HG03060 (cell line): ENCODE measurements at regions not wholly inside any gene's neighbourhood (a gene's known extent, or its start where the extent isn't known, plus 50 kb on each side); places are given as distances from the start of the nearest gene placed in this dataset.

Source experiments
- ATAC-seq: cut with Tn5 transposase; IDR thresholded peaks from one replicate; pipeline ENCODE4 v1.9.1; 2021; ENCODE audit warnings: low read depth, moderate number of reproducible peaks; ENCODE audit not compliant: unreplicated experiment

DNA sequence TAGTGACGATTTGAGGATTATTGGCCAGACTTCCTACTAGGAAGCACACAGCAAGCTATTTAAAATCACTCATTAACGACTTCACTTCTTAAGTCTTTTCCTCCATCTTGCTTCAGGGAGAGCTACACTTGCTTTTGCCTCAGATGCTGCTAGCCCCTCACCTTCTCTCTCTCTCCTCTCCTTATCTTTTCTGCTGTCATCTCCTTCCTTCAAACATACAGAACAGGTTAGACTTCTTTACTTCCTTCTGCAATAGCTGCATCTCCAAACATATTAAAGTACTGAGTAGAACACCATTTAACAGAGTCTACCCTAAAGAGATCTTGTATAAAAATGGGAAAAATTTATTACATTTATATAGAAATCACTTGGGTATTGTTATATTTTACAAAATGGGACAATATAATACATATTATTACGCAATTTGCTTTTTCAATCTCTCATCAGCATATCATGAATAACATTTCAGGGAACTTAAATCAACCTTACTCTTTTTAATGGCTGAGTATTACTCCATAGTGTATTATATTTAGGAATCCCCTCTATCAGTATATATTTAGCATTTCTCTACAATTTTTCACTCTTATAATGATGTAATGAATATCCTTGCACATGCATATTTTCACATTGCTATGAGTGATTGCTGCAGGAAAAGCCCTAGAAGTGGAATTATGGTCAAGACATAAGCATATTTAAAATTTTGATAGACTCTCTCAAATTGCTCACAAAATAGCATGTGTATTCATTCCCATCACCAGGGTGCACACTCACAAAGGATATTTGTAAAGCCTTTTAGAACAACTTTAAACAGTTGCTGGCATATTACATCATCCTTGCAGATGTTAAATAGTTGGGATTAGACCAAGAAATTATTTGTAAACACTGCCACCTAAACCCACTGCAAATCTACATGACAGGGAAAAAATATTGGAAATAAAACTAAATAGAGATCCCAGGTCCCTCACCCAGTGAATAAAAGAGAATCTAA lies 164.5 kb upstream of the NFIB start:
- ATAC-seq = no peak

DNA sequence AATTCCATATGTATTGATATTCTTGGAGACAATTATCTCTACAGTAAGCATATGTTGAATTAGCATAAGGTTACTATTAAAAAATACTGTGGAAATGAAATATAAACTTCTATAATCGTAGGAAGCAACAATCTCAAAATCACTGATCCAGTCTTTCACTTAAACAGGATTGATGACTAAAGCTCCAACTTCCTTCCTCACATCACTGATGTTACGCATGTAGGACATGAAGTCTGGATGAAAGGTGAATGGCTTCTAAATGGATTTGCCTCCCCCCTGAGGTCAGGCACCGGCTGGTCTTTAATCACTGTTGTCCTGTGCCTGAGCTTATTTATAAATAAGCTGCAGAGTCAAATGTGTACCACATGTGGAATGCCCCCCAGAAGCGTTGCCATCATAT lies 157.1 kb upstream of the NFIB start:
- ATAC-seq = no peak

DNA sequence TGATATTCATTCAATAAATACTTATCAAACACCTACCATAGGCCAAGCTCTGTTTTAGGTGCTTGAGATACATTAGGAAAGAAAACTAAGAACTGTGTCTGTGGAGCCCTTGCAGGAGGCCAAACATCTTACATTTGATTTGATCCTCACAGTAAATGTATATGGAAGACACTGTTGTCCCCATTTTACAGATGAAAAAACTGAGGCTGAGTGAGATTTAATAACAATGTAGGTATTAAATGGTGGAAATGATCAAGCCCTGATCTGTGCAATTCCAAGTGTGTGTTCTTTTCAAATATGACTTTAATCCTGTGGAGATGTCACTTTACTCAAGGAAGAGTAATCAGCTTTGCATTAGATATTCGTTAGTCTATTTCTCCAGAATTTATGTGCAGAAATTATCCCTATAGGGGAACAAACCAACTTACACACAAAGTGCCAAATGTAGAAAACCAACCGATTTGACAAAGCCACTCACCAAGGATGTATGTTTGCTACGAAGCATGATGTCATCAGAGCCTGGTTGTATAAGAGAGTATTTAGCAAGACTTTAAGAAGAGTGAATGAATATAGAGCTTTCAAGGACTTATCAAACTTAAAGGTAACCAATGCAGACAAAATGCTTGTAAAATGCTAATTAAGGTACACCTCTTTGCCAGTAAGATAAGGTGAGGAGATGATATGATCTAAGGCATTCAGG lies 153.9 kb upstream of the NFIB start:
- ATAC-seq = no peak

DNA sequence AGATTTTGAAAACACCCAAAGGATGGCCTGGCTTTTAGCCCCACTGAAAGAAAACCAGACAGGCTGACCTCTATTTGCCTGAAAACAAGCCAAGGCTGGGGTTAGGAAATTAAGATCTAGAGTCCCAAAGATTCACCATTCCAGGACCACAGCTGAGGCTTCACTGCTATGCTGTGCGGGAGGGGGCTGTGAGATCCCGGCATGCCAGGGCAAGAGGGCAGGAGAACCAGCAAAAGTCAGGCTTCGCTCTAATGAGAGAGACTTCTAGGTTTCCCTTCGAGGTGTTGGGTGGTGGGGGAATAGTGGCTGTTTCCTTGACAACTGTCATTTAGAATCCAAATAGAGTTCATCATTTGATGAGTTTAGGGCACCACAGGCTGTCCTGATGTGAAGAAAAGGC lies 152.9 kb upstream of the NFIB start:
- ATAC-seq = no peak

DNA sequence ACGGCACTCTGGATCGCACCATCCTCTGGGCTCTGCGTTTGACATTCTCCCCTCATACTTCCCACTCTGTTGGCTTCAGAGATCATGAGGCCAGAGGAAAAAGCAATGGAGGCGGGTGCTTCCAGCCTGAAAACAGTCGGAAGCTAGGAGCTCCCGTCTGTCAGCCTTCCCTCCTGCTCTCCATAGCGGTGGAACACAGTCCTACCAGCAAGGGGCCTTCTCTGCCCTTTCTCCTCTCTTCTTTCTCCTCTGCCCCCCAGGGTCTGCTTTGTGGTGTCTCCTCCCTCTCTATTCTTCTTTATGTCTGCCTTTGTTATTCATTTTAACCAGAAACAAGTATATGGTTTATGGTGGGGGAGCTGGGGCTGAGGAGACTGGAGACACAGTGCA lies 152.5 kb upstream of the NFIB start:
- no peak for ATAC-seq

DNA sequence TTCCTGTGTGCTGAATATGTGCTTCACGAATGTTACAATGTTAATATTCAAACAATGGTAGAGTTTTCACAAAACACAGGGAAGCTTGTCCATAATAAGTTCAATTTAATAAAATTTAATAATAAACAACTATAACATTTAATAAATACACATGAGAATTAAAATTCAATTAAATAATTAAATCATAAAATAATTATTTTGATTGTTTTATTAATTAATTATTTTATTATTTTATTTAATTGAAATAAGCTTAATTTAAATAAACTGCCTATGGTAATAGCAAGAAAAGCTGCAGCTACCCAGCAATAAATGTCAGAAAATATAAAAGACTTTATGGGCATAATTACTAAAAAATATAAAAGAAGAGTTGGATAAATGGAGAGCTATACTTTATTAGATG lies 149.0 kb upstream of the NFIB start:
- no peak for ATAC-seq

DNA sequence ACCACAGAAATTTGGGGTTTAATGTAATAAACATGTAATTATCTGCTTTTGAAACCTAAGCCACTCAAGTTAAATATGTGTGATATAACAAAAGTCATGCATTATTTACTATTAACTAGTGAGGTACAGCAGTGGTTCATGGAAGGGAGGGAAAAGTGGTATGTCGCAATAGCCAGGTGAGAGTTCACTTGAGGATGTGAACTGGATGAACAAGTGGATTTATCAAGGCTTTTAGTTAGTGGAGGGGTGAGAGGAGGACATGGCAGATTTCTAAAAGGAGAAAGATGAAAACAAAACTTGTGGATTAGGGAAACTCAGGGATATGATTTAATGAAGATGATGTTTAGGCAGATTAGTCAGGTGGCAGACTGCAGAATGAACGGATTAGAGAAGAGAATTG lies 141.3 kb upstream of the NFIB start:
- ATAC-seq = no peak

DNA sequence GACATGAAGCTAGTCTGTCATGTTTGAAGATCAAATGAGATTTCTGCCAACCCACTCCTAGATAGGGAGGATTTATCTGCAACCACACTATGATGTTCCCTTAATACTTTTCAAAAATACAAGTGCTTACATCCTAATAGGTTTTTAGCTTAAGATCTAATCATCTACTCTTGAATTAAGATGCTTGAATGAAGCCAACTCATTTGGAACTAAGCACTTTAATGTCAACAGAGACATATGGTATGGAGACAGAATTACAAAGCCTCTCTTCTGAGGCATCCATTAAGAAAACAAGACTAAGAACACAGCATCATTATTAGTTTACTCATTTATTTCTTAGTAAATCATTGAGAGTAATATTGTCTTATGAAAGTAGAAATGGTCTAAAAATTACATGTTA lies 139.3 kb upstream of the NFIB start:
- ATAC-seq = no peak

DNA sequence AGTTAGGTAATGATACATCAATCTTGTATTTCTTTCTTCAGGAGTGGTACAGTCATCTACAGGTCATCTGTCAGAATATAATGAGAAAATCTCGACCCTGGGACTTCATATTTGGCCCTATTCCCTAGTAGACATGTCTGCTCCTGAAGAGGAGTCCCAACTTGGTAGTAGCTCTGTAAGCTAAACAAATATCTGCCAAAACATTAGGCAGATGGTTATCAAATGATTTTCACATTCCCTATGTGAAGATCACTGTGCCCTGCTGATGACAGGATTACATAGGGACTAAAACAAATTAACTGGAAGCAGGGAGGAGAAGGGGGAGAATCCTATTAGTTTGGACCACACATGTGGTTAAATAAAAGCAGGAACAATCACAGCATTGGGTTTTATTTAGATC lies 138.6 kb upstream of the NFIB start:
- no peak for ATAC-seq

DNA sequence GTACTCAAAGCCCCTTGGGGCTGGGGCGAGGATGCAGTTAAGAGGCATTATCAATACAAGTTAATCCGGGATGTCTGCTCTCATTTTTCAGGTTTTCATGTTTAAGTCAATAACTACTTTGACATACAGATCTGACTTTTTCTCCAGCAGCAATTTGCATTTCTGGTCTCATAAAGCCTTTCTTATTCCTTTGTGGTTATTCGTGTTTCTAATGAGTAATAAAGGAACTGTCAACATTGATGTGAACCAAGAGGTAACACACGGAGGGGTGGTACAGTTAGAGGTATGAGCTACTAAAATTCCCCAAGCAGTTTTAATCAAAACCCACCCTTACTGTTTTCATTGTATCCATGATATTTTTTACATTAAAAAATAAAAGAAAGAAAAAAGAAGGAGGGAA lies 138.0 kb upstream of the NFIB start:
- peak; percentile 92 for ATAC-seq

DNA sequence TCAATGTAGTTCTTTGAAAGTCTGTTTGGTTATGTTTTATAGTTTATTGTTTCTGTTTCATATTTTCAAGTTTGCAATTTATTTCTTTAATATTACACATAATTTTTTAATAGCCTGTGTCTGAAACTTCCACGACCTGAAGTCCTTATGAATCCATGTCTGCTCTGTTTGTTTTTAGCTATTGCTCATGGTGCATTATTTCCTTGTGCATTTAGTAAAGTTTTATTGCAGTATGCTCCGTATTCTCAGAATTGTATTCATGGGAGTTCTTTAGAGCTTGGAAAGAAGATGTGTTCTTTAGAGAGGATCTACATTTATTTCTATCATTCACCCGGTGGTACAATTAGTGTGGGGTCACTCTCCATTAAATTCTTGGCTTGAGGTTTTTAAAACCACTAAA lies 133.2 kb upstream of the NFIB start:
- ATAC-seq = no peak

DNA sequence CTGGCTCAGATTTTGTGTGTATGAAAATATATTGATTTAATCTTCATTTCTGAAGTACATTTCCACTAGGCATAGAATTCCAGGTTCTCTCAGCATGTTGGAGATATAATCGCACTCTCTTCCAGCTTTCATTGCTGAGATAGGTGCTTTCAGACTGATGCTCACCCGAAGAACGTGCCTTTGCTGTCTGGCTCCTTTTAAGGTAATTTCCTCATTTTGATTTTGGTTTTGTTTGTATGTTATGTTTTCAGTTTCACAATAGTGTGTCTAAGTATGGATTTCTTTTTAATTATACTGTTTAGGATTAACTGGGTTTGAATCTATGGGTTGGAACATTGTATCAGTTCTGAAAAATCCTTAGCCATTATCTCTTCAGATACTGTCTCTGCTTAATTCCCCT lies 132.0 kb upstream of the NFIB start:
- ATAC-seq = no peak

DNA sequence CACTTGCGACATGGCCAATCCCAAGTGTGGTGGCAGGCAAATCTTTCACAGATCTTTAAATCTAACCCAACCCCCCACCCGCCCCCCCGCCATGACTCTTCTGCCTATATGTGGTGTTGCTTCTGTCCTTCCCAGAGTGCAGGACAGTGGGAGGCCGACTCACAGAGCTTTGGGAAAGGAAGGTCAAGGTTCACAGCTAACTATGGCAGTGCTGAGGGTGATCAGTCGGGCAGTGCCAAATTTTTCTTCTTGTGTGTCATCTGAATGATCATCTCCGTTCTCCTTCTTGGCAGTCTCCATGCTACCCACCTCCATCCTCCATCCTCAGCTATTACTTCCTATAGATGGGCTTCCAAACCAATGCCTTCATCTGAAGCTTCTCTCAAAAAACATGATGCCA lies 129.0 kb upstream of the NFIB start:
- no peak for ATAC-seq

DNA sequence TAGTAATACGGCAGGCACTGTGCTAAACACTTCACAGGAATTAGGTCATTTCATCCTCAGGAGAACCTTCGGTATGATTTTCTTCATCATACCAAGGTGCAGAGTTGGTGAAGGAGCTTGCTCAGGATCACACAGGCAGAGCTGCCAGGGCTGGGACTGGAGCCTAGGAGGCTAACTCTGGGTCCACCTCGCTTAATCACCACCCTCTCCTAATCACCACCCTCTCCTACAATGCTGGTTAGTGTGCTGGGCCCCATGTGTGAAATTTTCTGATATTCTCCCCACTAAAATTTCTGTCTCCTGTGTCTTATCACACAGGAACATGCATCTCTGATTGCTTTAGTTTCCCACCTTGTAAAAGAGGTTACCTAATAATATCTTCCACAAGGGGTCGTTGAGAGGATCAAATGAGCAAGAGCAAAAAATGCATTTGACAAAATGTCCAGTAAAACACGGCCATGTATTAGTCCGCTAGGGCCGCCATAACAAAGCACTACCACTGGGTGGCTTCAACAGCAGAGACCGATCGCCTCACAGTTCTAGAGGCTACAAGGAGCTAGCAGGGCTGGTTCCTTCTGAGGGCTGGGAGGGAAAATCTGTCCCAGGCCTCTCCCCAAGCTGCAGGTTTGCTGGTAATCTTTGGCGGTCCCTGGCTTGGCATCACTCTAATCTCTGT lies 128.2 kb upstream of the NFIB start:
- no peak for ATAC-seq

DNA sequence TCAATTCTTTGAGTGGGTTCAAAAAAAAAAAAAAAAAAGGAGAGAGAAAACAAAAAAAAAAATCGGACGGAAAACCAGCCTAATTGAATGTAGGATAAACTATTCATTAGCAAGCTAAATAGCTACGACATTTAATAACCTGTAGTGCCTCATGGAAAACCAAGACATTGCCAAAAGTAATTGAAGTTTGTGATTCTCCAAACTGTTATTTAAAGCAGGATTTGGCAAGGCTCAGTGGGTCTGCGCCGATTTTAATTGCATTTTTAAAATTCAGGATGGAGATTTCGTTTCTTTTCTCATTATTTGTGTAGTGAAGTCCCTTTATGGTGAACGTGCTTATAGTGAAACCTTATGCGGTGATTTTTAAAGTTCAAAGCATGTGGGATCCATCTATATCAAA lies 127.2 kb upstream of the NFIB start:
- no peak for ATAC-seq

DNA sequence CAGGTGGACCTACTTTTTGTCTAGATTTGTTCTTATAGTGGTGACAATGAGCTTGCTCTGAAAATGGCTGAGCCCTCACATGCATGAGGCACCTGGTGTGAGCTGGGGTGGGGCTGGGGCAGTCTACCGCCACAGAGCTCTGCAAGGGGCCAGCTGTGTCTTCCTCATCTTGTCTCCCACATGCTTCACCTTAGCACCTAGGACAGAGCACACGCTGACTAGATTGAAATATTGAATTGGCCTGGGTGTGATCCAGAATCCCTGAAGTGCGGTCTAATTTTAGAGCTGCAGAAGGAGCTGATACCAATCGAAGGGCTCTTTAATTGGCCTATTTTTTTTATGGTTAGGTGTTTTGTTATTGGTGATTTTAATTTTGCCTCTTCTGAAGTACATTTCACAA lies 126.1 kb upstream of the NFIB start:
- ATAC-seq = no peak

DNA sequence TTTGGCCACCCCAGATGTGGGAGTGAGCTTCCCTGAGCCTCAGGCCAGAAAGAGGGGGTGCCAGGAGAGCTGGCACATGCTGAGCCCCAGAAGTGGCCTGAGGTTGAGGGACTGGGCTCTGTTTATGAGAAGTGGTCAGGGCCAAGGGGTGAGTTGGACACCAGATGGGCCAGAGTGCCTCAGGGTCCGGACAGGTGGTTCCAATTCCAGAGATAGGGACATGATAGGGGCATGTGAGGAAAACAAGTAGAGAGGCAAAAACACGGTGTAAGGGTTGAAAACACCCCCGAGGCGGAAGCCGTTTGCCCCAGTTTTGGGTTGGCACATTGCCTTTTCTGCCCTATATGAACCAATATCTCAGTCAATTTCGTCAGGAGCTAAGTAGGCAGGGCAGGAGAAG lies 125.6 kb upstream of the NFIB start:
- no peak for ATAC-seq

DNA sequence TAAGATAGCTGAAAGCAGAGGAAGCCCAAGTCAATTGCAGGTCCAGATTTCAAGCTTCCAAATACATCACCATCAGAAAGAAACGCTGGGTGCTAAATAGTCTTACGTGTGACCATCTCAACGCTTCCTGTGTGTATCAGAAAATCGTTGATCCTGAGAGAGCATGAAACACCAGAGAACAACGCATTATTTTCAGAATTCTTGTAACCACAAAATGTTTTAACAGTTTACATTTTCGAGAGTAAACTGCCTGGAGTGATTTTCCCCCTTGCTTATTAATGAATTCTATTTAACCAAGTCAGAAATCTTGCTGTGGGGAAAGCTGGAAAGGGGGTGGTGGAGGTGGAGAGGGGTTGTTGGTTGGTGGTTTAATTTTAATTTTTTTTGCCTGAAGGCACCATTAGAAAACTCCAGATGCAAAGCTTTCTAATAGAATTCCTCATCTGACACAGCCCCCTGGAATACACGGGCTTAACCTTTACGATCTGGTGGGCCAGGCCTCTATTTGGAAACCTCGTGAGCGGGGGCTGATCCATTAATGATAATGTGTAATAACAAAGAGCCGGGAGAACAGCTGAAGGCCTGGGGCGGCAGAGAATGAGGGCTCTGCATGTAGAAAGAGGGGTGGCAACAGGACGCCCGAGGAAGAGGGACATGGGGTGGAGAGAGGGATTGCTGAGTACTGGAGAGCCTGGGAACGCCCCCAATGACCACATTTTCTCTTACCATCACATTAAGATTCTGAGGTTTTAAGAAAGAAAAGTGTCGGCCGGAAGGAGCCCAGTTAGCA lies 124.5 kb upstream of the NFIB start:
- ATAC-seq = no peak

DNA sequence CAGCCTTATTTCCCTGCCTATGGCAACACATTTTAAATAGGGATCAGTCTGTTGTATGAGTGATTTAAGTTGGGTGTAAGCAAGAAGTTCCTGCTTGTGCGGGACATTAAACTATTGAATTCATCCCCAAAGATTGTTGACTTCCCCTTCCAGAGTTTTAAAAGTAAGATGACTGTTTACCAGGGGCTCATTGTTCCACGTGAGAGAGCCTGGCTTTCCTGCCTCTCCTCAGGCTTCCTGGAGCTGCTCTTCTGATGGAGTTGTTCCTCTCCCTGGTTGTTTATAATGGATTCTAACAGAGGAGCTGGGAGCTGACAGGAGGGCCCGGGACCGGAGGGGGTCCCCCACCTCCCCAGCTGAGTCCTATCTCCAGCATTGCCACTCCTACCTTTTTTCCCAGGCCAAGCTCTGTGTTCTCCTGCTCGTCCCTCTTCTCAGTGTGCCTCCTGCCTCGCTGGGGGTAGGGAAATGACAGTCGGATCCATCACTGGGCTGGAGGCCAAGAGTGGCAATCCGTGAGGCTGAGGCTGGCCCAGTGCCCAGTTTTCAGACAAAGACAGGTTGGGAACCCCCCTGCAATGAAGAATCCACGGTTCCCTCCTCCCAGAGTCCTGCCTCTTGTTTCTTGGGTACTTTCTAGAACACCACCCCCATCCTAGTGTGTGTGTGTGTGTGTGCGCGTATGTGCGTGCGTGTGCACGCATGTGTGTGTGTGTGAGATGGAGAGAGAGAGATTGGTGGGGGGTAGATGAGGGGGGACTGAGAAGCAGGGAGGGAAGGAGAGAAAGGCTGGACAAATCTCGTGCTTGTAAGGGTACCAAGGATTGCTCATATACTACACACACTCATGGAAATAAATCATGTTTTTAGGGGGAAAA lies 123.7 kb upstream of the NFIB start:
- ATAC-seq = no peak

DNA sequence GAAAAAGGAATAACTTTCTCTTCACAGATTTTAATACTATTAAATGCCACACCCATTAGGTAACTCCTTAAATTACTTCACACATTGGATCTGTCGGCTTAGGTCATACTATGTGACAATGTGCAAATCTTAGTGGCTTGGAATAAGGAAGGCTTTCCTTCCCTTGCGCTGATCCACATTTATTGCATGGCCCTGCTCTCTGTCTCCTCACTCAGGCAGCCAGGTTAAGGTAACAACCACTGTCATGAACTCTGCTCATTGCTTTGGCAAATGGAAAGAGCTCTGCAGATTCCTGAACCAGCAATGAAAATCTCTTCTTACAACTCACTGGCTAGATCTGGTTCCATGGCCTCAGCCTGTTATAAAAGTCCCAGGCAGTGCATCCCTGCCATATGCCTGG lies 121.9 kb upstream of the NFIB start:
- no peak for ATAC-seq
